ENCODE measurements at regions not wholly inside any gene's neighbourhood (a gene's known extent, or its start where the extent isn't known, plus 50 kb on each side); places are given as distances from the start of the nearest gene placed in this dataset.
"Not testable (repeated sequence)": the region's sequence is repeated elsewhere in the genome, so short reads cannot be mapped to it uniquely, and the experiment has no call there.

- DNase-seq (ENCODE audit: low read depth in 2 of 2), result no peak
Measured at GRCh38 chr7:9071160-9071762, 637.9 kb downstream of the NXPH1 start.

DNA sequence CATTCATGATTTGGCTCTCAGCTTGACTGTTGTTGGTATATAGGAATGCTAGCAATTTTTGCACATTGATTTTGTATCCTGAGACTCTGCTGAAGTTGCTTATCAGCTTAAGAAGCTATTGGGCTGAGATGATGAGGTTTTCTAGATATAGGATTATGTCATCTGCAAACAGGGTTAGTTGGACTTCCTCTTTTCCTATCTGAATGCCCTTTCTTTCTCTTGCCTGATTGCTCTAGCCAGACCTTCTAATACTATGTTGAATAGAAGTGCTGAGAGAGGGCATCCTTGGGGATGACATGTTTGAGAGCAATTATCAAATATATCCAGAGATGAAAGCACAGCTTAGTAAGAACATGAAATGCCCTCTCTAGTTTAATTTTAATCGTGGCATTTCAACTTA is 642.4 kb downstream of the NXPH1 start:
- not testable (repeated sequence) for DNase-seq (ENCODE audit: low read depth in 2 of 2)

DNA sequence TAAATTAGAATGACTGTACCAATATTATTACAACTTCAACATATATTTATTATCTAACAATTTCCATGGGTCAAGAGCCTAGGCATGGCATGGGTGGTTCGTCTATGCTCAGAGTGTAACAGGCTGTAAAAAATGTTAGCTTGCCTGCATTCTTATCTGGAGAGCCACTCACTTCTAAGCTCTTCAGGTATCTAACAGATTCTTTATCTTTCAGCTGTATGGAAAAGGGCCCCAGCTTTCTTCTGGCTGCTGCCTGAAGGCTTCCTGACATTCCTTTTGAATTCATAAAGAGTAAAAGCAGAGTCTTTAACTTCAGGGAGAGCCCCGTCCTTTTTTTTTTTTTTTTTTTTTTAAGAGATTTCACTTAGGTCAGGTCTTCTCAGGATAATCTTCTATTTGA is 648.8 kb downstream of the NXPH1 start:
- DNase-seq (ENCODE audit: low read depth in 2 of 2), result no peak

DNA sequence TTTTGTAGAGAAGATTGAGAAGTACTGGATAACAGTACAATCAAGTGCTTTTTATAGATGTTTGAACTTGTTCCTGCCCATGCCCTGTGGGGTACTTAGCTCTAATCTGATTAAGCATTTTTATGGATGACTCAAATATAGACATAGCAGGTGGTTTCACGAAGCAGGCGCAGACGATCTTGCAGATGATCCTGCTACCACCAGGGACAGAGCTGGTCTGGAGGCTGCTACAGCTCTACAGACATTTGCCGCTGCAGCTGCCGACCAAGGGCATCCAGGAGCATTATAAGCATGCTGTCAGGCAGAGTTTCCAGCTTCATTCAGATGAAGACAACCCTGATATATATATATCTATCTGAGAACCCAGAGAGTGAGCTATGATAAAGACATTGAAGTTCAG is 650.4 kb downstream of the NXPH1 start:
- DNase-seq (ENCODE audit: low read depth in 2 of 2), result no peak

DNA sequence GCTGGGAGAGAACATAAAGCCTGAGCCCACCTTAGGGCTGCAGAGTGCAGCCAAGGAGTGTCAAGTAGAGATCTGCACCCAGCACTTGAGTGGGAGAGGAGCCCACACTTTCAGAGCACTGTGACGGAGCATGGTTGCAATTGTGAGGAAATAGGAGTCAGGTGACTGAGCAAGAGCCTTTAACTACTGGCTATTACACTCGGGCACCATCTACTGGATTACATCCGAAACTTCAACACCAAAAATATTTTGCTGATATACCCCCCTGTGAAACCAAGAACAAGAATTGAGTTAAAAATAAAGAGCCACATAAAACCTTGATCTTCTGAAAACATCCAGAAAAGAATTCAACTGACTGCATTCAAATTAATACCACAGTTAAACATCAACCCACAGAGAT is 657.9 kb downstream of the NXPH1 start:
- DNase-seq (ENCODE audit: low read depth in 2 of 2), result no peak

DNA sequence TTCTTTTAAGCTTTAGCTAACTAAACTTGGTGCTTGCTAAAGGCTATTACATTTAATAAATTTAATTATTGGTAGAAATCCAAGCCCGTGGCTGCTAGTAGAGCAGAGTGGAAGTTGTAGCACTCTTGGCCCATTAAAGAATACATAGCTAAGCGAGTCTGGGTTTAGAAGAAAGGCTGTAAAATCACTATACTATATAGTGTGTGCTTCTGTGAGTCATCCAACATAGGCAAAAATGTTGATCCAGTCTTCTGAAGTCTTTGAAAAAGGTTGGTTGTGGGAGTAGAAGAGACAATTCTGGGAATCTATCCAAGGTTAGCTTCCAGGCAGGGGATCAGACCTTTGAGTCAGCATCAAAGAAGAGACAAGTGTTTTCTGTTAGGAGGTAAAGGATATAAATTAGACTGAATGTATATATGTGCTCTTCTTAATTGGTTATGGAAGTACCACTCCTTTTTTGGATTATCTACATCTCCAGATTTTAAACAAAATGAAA is 664.2 kb downstream of the NXPH1 start:
- no peak for DNase-seq (ENCODE audit: low read depth in 2 of 2)

- DNase-seq (ENCODE audit: low read depth in 2 of 2), result no peak
Measured at GRCh38 chr7:9100289-9100688, 666.9 kb downstream of the NXPH1 start.

- DNase-seq (ENCODE audit: low read depth in 2 of 2), result no peak
Measured at GRCh38 chr7:9102846-9103245, 669.4 kb downstream of the NXPH1 start.

GRCh38 chr7:9106747-9107146 is 673.3 kb downstream of the NXPH1 start:
- DNase-seq (ENCODE audit: low read depth in 2 of 2), result no peak

DNA sequence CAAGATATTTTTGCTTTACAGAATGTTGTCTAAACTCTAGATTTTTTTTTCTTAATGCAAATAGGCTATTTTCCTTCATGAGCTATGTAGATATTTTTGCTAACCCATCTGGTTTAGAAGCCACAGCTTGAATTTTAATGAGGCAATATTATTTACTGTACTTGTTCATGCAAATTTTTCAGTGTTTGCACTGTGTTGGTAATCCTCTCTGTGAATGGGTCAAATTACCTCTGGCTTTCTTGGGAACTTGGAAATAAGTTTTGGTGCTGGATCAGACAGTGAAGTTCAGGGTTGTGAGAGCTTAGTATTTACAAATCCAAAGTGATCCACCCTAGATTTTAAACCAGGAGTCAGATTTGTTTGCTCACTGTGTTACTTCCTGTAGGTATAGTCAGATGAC is 686.9 kb downstream of the NXPH1 start:
- no peak for DNase-seq (ENCODE audit: low read depth in 2 of 2)

GRCh38 chr7:9124320-9124719 is 690.9 kb downstream of the NXPH1 start:
- DNase-seq (ENCODE audit: low read depth in 2 of 2), result no peak

- no peak for DNase-seq (ENCODE audit: low read depth in 2 of 2)
Measured at GRCh38 chr7:9125246-9125645, 691.8 kb downstream of the NXPH1 start.

DNA sequence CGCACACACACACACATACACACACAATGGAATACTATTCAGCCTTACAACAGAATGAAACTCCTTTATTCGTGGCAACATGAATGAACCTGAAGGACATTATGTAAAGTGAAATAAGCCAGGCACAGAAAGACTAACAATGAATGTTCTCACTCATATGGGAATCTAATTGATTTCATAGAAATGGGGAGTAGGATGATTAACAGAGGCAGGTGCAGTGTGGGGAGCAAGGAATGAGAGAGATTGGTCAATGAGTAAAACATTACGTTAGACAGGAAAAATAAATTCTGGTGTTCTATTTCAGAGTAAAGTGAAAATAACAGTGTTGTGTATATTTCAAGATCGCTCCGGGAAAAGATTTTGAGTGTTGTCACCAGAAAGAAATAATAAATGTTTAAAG is 694.5 kb downstream of the NXPH1 start:
- DNase-seq (ENCODE audit: low read depth in 2 of 2), result no peak

GRCh38 chr7:9148687-9149086 is 715.3 kb downstream of the NXPH1 start:
- no peak for DNase-seq (ENCODE audit: low read depth in 2 of 2)

DNA sequence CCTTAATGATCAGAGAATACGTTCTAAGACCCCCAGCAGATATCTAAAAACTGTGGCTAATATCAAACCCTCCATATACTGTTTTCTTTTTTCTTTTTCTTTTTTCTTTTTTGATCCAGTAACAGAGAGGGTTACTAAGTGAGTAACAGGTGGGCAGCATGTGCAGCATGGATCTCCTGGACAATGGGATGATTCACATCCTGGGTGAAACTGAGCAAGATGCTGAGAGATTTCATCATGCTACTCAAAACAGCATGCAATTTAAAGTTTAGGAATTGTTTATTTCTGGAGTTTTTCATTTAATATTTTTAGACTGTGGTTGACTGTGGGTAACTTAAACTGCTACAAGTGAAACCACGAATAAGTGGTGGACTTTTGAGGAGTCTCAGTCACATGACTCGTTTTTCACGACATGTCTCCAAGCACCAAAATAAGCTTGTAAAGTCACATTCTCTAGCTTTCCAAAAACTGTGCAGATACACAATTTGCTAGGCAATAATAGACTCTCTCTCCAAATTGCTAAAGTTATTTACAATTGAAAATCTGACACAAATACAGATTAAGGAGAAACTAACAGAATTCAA is 716.2 kb downstream of the NXPH1 start:
- no peak for DNase-seq (ENCODE audit: low read depth in 2 of 2)

DNA sequence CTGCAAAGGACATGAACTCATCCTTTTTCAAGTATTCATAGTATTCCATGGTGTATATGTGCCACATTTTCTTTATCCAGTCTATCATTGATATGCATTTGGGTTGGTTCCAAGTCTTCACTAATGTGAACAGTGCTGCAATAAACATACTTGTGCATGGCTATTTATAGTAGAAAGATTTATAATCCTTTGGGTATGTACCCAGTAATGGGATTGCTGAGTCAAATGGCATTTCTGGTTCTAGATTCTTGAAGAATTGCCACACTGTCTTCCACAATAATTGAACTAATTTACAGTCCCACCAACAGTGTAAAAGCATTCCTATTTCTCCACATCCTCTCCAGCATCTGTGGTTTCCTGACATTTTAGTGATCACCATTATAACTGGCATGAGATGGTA is 730.3 kb downstream of the NXPH1 start:
- not testable (repeated sequence) for DNase-seq (ENCODE audit: low read depth in 2 of 2)

DNA sequence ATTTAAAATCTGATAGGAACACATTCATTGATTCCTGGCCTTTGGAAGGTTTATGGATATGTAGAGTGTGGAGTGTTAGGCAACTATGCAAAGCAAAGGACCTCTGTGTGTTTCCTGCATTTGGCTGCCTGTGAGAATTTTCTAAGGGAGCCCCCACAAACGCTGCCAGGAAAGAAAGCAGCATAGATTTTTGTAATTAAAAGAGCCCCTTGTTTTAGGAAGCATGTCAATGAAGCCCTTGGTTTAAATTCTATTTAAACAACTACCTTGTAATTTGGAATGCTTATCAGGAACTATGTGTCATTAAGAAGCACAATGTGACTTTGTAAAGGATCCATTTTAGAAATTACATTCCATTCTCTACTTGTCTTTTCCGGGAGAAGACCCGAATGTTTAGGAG is 742.5 kb downstream of the NXPH1 start:
- no peak for DNase-seq (ENCODE audit: low read depth in 2 of 2)

DNA sequence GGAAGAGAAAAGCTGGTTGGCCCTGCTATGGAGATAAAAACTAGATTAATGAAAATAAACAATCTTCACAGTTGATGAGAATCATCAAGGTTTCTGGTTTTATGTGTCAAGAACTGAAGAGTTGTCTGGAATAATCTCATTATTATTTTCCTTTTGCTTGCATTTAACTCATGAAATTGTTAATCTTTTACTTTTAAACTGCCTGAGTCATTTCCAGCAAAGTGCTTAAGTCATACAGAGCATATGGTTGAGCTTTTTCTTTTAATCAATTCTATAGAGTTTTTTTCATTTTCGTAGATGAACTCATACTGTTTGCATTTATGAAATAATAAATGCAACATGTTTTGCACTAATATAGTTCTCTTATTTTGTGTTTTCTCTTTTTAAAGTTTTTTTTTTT is 747.9 kb downstream of the NXPH1 start:
- DNase-seq (ENCODE audit: low read depth in 2 of 2), result no peak

DNA sequence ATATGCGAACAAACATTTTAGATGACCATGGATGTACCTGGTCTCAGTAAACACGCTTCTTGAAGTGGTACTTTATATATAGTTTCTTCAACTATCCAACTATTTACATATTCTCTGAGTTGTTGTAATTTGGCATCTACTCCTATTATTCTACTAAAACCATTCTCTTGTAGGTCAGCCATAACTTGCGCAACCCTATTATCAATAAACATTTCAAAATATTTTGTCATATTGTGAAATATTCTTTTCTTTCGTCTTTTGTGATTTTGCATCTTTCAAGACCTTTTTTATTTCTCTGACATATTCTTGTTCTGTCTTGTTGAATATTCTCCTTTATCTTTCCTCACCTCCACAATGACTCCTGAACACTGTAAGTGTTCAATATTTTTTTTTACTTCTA is 753.3 kb downstream of the NXPH1 start:
- no peak for DNase-seq (ENCODE audit: low read depth in 2 of 2)

GRCh38 chr7:9189703-9190102 is 756.3 kb downstream of the NXPH1 start:
- DNase-seq (ENCODE audit: low read depth in 2 of 2), result no peak

DNA sequence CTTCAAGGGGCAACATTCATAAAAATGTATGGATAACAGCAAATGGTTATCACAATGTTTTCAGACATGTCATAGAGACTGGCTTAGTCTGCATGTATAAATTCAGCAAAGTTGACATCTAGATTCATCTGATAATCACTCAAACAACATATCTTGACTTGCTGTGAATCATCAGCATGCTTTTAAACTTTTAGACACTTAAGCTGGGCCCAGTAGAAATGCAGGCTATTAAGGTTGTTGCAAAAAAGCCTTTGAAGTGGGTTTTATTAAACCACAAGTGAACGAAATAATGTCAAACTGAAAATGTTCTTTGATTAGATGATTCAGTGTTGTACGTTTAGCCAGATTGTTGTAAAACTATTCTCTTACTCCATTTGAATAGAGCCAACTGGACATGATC is 759.6 kb downstream of the NXPH1 start:
- no peak for DNase-seq (ENCODE audit: low read depth in 2 of 2)

- DNase-seq (ENCODE audit: low read depth in 2 of 2), result no peak
Measured at GRCh38 chr7:9200626-9201025, 767.2 kb downstream of the NXPH1 start.

DNA sequence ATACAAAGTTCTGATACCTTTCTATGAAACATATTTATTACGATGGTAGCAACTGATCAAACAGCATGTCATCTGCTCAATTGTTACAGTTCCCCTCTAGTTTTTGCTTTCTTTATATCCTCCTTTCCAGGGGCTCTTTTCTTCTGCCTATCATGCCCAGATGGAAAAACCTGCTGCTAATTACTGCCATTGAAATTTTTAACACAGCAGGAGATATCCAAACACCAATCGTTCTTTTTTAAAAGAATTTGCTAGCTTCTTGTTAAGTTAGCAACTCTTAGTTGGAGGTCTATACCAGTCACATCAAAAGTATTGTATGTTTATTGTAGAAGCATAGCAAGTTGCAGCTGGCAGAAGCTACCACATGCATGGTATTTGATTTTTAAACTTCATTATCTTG is 768.5 kb downstream of the NXPH1 start:
- no peak for DNase-seq (ENCODE audit: low read depth in 2 of 2)

GRCh38 chr7:9204571-9204970 is 771.2 kb downstream of the NXPH1 start:
- DNase-seq (ENCODE audit: low read depth in 2 of 2), result no peak
